PC-3 (cell line): ENCODE measurements at regions not wholly inside any gene's neighbourhood (a gene's known extent, or its start where the extent isn't known, plus 50 kb on each side); places are given as distances from the start of the nearest gene placed in this dataset.

ENCODE experiments used
- EZH2 ChIP-seq: fragments of 300-600 bp; sonication (generic); IDR thresholded peaks from one replicate; pipeline ENCODE4 v1.6.1; 2017; ENCODE audit warnings: antibody characterized with exemption, mild to moderate bottlenecking, low read length; ENCODE audit not compliant: unreplicated experiment
- TF ChIP-seq, protein P1 (sequence below): fragments of 300-600 bp; sonication (generic); conservative IDR thresholded peaks from 2 replicates; pipeline ENCODE4 v1.5.1; 2017; ENCODE audit warnings: antibody characterized with exemption, low read depth, mild to moderate bottlenecking, low read length

DNA sequence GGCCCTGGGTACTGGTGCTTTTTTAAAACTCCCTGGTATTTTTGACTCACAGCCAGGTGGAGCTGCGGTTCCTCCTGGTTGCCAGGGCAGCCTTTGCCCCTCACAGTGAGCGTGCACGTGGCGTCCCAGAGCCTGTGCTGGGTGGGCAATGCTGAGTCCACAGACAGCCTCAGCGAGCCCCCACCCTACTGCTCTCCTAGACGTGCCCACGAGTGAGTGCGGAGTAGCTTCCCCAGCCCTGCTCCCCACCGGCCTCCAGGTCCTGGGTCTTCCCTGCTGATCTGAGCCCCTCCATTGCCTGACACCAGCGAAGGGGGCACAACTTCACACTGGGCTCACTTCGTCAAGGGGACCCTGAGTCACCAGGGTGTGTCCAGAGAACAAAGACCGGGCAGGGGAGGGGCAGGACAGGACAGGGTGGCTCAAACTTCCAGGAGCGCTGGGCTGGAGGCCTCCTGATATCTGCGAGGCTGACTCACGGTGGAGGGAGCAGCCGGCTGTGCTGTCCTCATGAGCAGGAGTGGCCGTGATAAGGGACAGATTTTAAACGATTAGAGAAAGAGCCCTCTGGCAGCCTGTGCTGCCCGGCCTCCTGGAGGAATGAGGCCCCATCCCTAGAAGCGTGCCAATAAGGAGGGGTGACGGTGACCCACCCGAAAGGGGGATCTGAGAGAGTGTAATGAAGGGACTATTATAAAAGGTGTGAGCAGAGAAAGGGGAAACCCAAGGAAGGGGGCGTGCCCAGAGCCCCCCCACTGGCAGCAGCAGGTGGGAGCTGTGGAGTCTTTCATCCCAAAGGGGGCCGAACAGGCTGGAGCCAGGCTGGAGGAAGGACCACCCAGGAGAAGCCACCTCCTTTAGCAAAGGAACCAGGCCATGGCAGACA, 129.3 kb upstream of the FGF3 start:
- TF ChIP-seq EZH2: no peak
- TF ChIP-seq, protein P1, sequence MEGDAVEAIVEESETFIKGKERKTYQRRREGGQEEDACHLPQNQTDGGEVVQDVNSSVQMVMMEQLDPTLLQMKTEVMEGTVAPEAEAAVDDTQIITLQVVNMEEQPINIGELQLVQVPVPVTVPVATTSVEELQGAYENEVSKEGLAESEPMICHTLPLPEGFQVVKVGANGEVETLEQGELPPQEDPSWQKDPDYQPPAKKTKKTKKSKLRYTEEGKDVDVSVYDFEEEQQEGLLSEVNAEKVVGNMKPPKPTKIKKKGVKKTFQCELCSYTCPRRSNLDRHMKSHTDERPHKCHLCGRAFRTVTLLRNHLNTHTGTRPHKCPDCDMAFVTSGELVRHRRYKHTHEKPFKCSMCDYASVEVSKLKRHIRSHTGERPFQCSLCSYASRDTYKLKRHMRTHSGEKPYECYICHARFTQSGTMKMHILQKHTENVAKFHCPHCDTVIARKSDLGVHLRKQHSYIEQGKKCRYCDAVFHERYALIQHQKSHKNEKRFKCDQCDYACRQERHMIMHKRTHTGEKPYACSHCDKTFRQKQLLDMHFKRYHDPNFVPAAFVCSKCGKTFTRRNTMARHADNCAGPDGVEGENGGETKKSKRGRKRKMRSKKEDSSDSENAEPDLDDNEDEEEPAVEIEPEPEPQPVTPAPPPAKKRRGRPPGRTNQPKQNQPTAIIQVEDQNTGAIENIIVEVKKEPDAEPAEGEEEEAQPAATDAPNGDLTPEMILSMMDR: peak; percentile 42; the same call in 1 of the 2 replicates
